ENCODE measurements at regions not wholly inside any gene's neighbourhood (a gene's known extent, or its start where the extent isn't known, plus 50 kb on each side); places are given as distances from the start of the nearest gene placed in this dataset.

DNA sequence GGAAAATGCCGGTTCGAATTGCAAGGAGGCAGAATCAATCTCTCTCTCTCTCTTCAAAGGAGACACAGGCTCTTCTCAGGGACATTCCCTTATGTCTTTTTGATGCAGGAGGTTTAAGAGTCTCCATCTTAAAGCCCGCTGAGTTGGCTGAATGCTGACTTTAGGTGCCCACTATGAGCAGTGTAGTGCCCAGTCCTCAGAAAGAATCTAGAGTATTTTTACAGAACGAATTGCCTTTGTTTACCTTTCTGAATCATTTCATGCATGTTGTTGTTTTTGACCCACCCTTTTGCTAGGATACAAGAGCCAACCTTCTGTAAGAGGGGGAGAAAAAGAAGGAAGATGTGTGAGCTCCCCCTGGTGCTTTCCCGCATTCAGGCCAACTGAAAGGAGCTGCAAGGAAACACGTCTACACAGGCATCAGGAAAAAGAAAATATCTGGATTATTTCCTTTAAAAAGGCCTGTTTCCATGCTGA lies 193.5 kb upstream of the TCF4 start (continued):
- no peak for TF ChIP-seq EZH2 (IDR thresholded peaks at IDR 0.05; ENCODE audit: low read depth, low read length, severe bottlenecking)
- TF ChIP-seq EP300 (IDR thresholded peaks at IDR 0.05; ENCODE audit: borderline replicate concordance in 1 of 2, low read depth in 2 of 2, low read length in 2 of 2): peak in 1 of 2 experiments; percentile 40; a peak in 1 of 3 replicates
- no peak for TF ChIP-seq ATF2 (IDR thresholded peaks at IDR 0.05; ENCODE audit: low read length)
- TF ChIP-seq ASH2L (IDR thresholded peaks at IDR 0.05; ENCODE audit: low read length): peak; percentile 24
- TF ChIP-seq RAD21 (IDR thresholded peaks at IDR 0.05 in 1 of 2, conservative IDR thresholded peaks at IDR 0.05 in 1 of 2; ENCODE audit: low read depth in 2 of 2, low read length in 2 of 2): peak; percentile 88 to 92

Measured in H1 (cell line).